Activated CD8-positive, alpha-beta T cell treated with anti-CD3 and anti-CD28 coated beads, Interleukin-2, amount 10 ng/mL, durations not matched to agents 7 days and 5 days (primary cell): ENCODE measurements at regions not wholly inside any gene's neighbourhood (a gene's known extent, or its start where the extent isn't known, plus 50 kb on each side); places are given as distances from the start of the nearest gene placed in this dataset.
"Not testable (repeated sequence)": the region's sequence is repeated elsewhere in the genome, so short reads cannot be mapped to it uniquely, and the experiment has no call there.

Experiments
- ATAC-seq: fragments of 150-1000 bp; cut with Tn5 transposase; one replicate; pipeline ENCODE4 v1.10.0; 2021; ENCODE audit warnings: moderate library complexity
- CTCF ChIA-PET: fragments of 350-600 bp; sonication (Branson Sonifier 250); formaldehyde crosslinking; loops from one replicate; lab custom pipeline; 2021; ENCODE audit warnings: antibody characterized with exemption; lab: Charles Lee
- POLR2A ChIA-PET: fragments of 350-600 bp; sonication (Branson Sonifier 250); formaldehyde crosslinking; loops from one replicate; lab custom pipeline; 2021; ENCODE audit warnings: antibody characterized with exemption; lab: Charles Lee
- DNase-seq: peaks from one replicate; pipeline ENCODE4 v3.0.0-alpha.2; 2020
- H3K27ac Mint-ChIP-seq: one replicate; pipeline ENCODE4 v1.8.0; 2021; ENCODE audit warnings: mild to moderate bottlenecking, mixed read lengths
- H3K27me3 Mint-ChIP-seq: one replicate; pipeline ENCODE4 v1.8.0; 2021; ENCODE audit warnings: low read depth, mixed read lengths
- H3K36me3 Mint-ChIP-seq: one replicate; pipeline ENCODE4 v1.8.0; 2021; ENCODE audit warnings: low read depth, mixed read lengths
- H3K4me1 Mint-ChIP-seq: one replicate; pipeline ENCODE4 v1.8.0; 2021; ENCODE audit warnings: low read depth, mixed read lengths
- H3K4me3 Mint-ChIP-seq: one replicate; pipeline ENCODE4 v1.8.0; 2021; ENCODE audit warnings: mild to moderate bottlenecking, mixed read lengths
- H3K9me3 Mint-ChIP-seq: one replicate; pipeline ENCODE4 v1.8.0; 2022; ENCODE audit warnings: mixed read lengths; ENCODE audit not compliant: insufficient read depth

DNA sequence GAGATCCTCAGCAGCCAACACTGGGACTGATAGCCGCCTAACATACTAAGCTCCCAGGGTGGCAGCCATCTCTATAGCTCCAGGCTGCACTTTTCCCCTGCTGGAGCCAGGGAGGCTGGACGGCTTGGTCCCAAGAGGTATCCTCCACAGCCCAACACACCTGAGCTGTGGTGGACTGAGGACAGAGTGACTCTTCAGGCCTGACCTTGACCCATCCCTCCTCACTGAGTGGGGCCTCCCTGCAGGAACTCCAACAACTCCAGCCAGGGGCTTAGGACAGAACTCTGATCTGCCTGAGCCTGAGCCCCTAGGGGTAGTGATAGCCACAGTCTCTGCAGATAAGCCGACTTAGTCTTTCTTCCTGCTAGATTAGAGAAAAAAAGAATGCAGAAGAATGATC is 958.1 kb upstream of the PRR20A start:
- H3K36me3 Mint-ChIP-seq, result no peaks in the 10 kb centered on the region

DNA sequence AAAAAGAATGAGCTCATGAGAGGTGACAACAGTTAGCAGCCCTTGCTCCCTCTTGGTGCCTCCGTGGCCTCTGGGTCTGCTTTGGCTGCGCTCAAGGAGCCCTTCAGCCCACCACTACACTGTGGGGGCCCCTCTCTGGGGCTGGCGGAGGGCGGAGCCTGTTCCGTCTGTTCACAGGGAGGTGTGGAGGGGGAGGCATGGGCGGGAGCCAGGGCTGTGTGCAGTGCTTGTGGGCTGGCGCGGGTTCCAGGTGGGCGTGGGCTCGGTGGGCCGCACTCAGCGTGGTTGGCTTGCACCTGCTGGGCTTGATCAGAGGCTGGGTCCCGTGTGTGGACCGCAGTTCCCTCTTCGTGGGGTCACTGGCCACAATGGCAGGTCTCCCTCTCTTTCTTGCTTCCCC is 953.4 kb upstream of the PRR20A start:
- Mint-ChIP-seq H3K27ac (no peak overlapping the region), H3K4me3 (no peak overlapping the region), H3K36me3 (no peaks in the 10 kb centered on the region), H3K9me3 (peaks cover 8% of the 10 kb centered on the region), H3K27me3 (no peaks in the 10 kb centered on the region), H3K4me1 (no peaks in the 10 kb centered on the region)
- ChIA-PET POLR2A (no interaction called here), CTCF (no interaction called here)
- ATAC-seq (no peak), DNase-seq (no peak)

More for the DNA sequence above, 958.1 kb upstream of the PRR20A start:
- Mint-ChIP-seq H3K4me3 (no peak overlapping the region), H3K27ac (no peak overlapping the region), H3K27me3 (no peaks in the 10 kb centered on the region), H3K4me1 (no peaks in the 10 kb centered on the region), H3K9me3 (peaks cover 16% of the 10 kb centered on the region)
- ChIA-PET CTCF (no interaction called here), POLR2A (no interaction called here)
- ATAC-seq (no peak), DNase-seq (no peak)

DNA sequence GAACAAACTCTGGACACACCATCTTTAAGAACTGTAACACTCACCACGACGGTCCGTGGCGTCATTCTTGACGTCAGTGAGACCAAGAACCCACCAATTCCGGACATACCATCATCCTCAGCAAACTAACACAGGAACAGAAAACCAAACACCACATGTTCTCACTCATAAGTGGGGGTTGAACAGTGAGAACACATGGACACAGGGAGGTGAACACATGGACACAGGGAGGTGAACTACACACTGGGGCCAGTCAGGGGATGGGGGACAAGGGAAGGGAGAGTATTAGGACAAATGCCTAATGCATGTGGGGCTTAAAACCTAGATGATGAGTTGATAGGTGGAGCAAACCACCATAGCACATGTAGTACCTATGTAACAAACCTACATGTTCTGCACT is 952.1 kb upstream of the PRR20A start:
- CTCF ChIA-PET, DNase-seq, H3K4me1 Mint-ChIP-seq, ATAC-seq, H3K36me3 Mint-ChIP-seq, H3K27me3 Mint-ChIP-seq, POLR2A ChIA-PET, H3K27ac Mint-ChIP-seq, H3K4me3 Mint-ChIP-seq, H3K9me3 Mint-ChIP-seq: not testable (repeated sequence)

DNA sequence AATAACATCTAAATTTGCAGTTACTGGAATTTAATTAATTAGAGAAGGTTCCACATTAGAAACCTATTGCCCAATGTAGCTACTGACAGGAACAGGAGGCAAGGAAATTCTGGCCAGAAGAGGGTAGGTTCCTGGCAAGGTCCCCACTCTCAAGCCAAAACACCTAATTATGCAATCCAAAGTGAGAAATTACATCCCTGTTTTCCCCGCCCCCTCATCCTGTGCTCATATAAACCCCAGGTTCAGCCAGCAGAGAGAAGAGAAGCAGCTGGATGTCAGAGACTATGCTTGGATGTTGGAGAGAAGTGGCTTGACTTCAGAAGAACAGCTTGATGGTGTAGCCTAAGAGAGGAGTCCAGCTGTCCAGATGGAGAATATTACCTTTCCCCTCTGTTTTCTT is 951.3 kb upstream of the PRR20A start:
- no peak overlapping the region for H3K27ac Mint-ChIP-seq
- ATAC-seq (no peak), DNase-seq (no peak)
- CTCF ChIA-PET, result no interaction called here
- H3K36me3 Mint-ChIP-seq, result no peaks in the 10 kb centered on the region
- no peak overlapping the region for H3K4me3 Mint-ChIP-seq
- no peaks in the 10 kb centered on the region for H3K27me3 Mint-ChIP-seq
- H3K4me1 Mint-ChIP-seq, result no peaks in the 10 kb centered on the region
- POLR2A ChIA-PET, result no interaction called here
- H3K9me3 Mint-ChIP-seq, result peaks cover 8% of the 10 kb centered on the region

DNA sequence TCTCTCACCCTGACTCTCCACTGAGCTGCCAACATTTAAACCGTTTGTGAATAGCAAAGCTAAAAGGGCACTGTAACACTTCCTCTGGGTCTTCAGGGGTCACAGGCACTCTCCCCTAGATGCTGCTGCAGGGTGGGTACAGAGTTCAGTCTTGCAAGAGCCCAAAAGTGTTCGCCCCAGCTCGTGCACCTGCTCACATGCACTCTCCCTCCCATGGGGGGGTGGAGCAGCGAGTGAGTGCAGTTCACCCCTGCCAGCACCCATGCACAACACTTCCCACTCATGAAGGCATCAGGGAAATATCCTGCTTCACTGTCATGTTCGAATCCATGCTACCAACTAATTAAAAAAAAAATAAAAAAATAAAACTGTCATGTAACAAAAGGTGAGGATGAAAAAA is 950.7 kb upstream of the PRR20A start:
- Mint-ChIP-seq H3K4me1 (no peaks in the 10 kb centered on the region), H3K9me3 (peaks cover 8% of the 10 kb centered on the region), H3K4me3 (no peak overlapping the region), H3K27ac (no peak overlapping the region), H3K27me3 (no peaks in the 10 kb centered on the region), H3K36me3 (no peaks in the 10 kb centered on the region)
- ATAC-seq (no peak), DNase-seq (no peak)
- POLR2A ChIA-PET, result no interaction called here
- CTCF ChIA-PET, result no interaction called here

DNA sequence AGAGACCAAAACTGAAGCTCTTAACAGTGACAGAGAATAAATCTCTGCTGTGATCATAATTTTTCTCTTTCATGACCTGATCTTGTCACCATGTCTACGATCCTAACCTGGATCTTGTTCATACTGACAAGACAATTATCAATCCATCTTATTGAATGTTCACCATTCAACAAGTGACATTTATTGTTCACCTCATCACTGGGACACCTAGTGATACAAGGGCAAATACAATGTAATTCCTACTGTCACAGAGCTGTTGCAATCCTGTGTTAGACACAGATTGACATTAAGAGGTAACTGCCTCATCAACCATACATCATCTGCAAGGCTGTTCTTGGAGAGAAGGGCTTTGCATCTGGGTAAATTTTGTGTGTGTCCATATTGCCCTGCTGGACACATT is 942.4 kb upstream of the PRR20A start:
- CTCF ChIA-PET, result no interaction called here
- ATAC-seq (no peak), DNase-seq (no peak)
- H3K27ac Mint-ChIP-seq, result no peak overlapping the region
- POLR2A ChIA-PET, result no interaction called here
- H3K27me3 Mint-ChIP-seq, result no peaks in the 10 kb centered on the region
- H3K4me1 Mint-ChIP-seq, result no peaks in the 10 kb centered on the region
- no peak overlapping the region for H3K4me3 Mint-ChIP-seq
- H3K36me3 Mint-ChIP-seq, result no peaks in the 10 kb centered on the region
- peaks cover 32% of the 10 kb centered on the region for H3K9me3 Mint-ChIP-seq

DNA sequence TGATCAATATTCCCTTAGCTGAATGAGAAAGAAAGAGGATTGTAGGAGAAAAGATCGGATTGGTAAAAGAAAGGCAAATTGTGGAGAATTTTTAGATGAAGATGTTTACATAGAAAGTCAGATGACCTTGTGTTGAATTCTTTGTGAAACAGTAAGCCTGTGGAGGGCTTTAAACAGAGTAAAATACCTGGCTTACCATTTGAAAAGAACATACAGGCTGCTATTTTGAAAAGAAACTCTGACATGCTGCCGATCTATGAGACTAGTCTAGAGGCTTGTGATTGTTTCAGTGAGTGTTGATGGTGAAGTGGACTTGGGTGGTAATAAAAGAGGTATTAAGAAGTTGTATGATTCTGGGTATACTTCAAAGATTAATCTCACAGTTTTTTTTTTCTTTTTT is 938.9 kb upstream of the PRR20A start:
- H3K4me1 Mint-ChIP-seq, result no peaks in the 10 kb centered on the region

DNA sequence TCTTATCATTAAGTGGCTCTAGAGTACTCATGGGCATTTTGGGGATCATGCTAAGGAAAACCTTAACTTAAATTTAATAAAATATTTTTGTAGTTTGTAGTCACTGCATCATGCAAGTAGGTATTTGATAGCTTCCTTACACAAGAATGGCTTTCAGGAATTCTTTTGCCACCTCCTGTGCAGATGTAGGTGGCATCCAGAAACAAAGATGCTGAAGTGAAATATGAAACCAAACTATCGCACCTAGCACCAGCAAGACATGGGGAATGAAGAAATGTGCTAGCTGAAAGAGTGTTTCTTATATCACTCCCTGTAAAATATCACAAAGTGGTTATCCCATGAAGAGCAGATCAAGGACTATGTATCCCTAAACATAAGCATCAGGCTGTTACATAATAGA is 924.5 kb upstream of the PRR20A start:
- DNase-seq (no peak), ATAC-seq (no peak)
- no peak overlapping the region for H3K4me3 Mint-ChIP-seq
- no peaks in the 10 kb centered on the region for H3K4me1 Mint-ChIP-seq
- no peak overlapping the region for H3K27ac Mint-ChIP-seq
- ChIA-PET POLR2A (no interaction called here), CTCF (no interaction called here)
- H3K36me3 Mint-ChIP-seq, result no peaks in the 10 kb centered on the region
- H3K27me3 Mint-ChIP-seq, result no peaks in the 10 kb centered on the region
- H3K9me3 Mint-ChIP-seq, result peaks cover 27% of the 10 kb centered on the region

More for the DNA sequence above, 938.9 kb upstream of the PRR20A start:
- ChIA-PET POLR2A (no interaction called here), CTCF (no interaction called here)
- ATAC-seq (no peak), DNase-seq (no peak)
- H3K36me3 Mint-ChIP-seq, result no peaks in the 10 kb centered on the region
- H3K27me3 Mint-ChIP-seq, result no peaks in the 10 kb centered on the region
- no peak overlapping the region for H3K27ac Mint-ChIP-seq
- H3K9me3 Mint-ChIP-seq, result peaks cover 35% of the 10 kb centered on the region
- no peak overlapping the region for H3K4me3 Mint-ChIP-seq

DNA sequence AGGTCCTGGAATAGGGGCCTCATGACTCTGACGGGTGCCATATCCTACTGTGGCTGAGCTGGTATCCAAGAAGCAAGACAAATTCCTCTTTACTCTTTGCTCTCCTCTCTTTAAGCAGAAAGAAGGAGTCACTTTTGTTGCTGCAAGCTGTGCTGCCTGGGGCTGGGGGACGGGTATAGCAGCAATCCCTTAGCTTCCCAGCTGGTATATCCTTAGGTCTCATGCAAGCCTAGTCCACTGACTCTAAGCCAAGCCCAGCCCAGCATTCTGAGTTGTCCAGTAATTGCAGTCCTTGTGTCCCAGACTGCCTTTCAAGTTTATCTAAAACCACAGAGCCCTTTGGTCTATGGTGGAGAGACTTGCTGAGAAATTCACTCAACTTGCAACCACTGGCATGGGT is 893.0 kb upstream of the PRR20A start:
- DNase-seq (no peak), ATAC-seq (no peak)
- Mint-ChIP-seq H3K4me3 (no peak overlapping the region), H3K4me1 (no peaks in the 10 kb centered on the region), H3K27ac (no peak overlapping the region), H3K36me3 (no peaks in the 10 kb centered on the region), H3K9me3 (peaks cover 47% of the 10 kb centered on the region), H3K27me3 (no peaks in the 10 kb centered on the region)
- CTCF ChIA-PET, result no interaction called here
- POLR2A ChIA-PET, result no interaction called here

DNA sequence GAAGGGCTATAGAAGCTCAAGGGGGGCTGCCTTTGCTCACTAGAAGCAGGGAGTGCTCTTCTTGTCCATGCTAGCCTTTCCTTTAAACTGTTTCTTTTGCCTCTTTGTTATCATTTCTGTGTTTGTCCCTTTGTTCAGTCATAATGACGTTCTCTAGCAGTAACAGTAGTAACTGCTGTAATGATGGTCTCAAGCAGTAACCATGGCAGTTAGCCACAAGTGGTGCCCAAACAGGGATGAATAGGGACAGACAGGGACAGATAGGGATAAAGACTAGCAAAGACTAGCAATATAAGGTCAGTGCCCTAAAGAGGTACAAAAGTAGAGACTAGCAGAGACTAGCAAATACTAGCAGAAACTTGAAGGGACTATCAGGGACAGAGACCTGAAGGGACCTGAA is 869.0 kb upstream of the PRR20A start:
- ChIA-PET POLR2A (no interaction called here), CTCF (no interaction called here)
- H3K4me1 Mint-ChIP-seq, result no peaks in the 10 kb centered on the region

DNA sequence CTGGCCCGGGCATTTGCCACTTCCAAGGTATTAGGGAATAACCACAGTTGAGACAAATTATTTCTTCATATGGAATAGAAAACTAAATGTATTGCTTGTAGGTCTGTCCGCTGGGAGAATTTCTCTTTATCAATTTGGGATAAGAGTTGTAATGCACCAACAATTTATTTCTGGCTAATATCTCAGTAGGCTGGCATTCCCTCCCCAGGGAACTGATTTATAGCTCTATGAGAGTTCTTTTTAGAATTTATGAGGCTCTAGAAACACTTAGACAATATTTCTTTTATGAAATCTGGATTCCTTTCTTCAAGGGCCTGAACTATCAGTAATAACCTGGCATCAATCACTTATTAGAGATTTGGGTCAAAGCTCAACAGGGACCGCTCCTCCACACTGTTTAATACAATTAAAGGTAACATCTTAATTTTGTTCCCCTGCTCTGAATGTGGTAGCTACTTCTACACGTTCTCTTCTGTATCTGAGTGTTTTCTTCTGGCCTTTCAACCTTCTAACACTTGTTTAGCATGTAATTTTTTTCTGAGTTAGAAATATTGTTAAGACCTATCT is 857.4 kb upstream of the PRR20A start:
- DNase-seq (no peak), ATAC-seq (no peak)
- H3K27ac Mint-ChIP-seq, result no peak overlapping the region
- H3K4me1 Mint-ChIP-seq, result no peaks in the 10 kb centered on the region
- H3K4me3 Mint-ChIP-seq, result no peak overlapping the region
- CTCF ChIA-PET, result no interaction called here
- no peaks in the 10 kb centered on the region for H3K36me3 Mint-ChIP-seq
- peaks cover 39% of the 10 kb centered on the region for H3K9me3 Mint-ChIP-seq
- POLR2A ChIA-PET, result no interaction called here
- H3K27me3 Mint-ChIP-seq, result no peaks in the 10 kb centered on the region

More for the DNA sequence above, 869.0 kb upstream of the PRR20A start:
- Mint-ChIP-seq H3K36me3 (no peaks in the 10 kb centered on the region), H3K9me3 (peaks cover 21% of the 10 kb centered on the region), H3K4me3 (no peak overlapping the region), H3K27me3 (no peaks in the 10 kb centered on the region), H3K27ac (no peak overlapping the region)
- DNase-seq (no peak), ATAC-seq (no peak)

DNA sequence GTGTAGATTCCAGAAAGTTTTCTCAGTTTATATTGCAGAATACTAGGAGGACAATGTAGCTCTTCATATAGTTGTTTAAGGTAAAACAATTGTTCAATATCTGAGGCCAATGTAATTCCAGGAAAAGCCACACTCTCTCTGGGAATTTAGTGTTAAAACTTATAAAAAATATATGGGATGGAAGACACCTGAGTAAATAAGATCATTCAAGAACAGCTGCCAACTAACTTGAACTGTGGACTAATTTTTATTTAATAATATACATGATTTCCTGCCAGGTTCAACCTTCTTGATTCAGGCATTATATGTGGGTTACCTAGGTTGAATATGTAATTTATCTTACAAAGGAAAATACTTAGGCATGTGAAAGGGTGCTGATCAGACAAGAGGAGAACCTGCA is 841.1 kb upstream of the PRR20A start:
- ChIA-PET CTCF (no interaction called here), POLR2A (no interaction called here)
- no peaks in the 10 kb centered on the region for H3K27me3 Mint-ChIP-seq
- no peak overlapping the region for H3K4me3 Mint-ChIP-seq
- H3K36me3 Mint-ChIP-seq, result no peaks in the 10 kb centered on the region
- ATAC-seq (no peak), DNase-seq (no peak)
- no peak overlapping the region for H3K27ac Mint-ChIP-seq
- no peaks in the 10 kb centered on the region for H3K4me1 Mint-ChIP-seq
- H3K9me3 Mint-ChIP-seq, result peaks cover 21% of the 10 kb centered on the region

DNA sequence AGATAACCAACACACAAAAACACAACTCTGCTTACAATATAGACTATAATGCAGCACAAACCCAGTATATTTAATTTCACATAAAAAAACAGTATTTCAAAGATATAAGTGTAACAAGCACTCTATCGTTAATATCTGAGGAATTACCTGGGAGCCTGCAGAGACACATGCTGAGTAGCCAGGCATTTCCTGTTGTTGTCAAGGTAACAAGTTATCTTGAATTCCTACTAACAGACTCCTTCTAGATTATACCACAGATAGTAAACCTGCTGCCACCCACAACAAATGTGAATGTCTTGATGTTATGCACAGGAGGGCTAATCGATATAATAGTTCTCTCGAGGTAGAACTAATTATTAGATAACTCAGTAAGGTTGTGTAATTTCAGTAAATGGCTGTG is 826.0 kb upstream of the PRR20A start:
- ATAC-seq (no peak), DNase-seq (no peak)
- POLR2A ChIA-PET, result no interaction called here
- Mint-ChIP-seq H3K36me3 (no peaks in the 10 kb centered on the region), H3K27ac (no peak overlapping the region), H3K4me3 (no peak overlapping the region), H3K4me1 (no peaks in the 10 kb centered on the region), H3K9me3 (peaks cover 4% of the 10 kb centered on the region), H3K27me3 (no peaks in the 10 kb centered on the region)
- CTCF ChIA-PET, result no interaction called here
